GM12878 (cell line): ENCODE measurements at regions not wholly inside any gene's neighbourhood (a gene's known extent, or its start where the extent isn't known, plus 50 kb on each side); places are given as distances from the start of the nearest gene placed in this dataset.

ENCODE experiments used
- BHLHE40 ChIP-seq, 2 experiments: fragments of 450-650 bp in 1 of 2; IDR thresholded peaks; 2 replicates each; pipeline ENCODE4 v1.6.1; 2011 to 2017; ENCODE audit warnings: low read depth in 2 of 2, borderline replicate concordance in 1 of 2, improper control_type of control experiment in 1 of 2, low read length in 1 of 2, mild to moderate bottlenecking in 1 of 2
- EZH2 ChIP-seq: IDR thresholded peaks from 2 replicates; pipeline ENCODE4 v1.6.1; 2012; ENCODE audit warnings: low read depth, mild to moderate bottlenecking, control low read depth, inconsistent platforms, low read length, borderline replicate concordance; ENCODE audit not compliant: control insufficient read depth
- POLR2AphosphoS5 ChIP-seq: IDR thresholded peaks from 2 replicates; pipeline ENCODE4 v1.6.1; 2011; ENCODE audit warnings: mild to moderate bottlenecking, low read length, inconsistent platforms
- RELA ChIP-seq: fragments of 450-650 bp; IDR thresholded peaks from 2 replicates; pipeline ENCODE4 v1.8.0; 2014; ENCODE audit warnings: borderline replicate concordance; ENCODE audit not compliant: partially characterized antibody
- SMC3 ChIP-seq: IDR thresholded peaks from 2 replicates; pipeline ENCODE4 v1.6.1; 2011; ENCODE audit warnings: low read length, improper control_type of control experiment, borderline replicate concordance
- SRF ChIP-seq, 2 experiments: IDR thresholded peaks; 2 replicates each; pipeline ENCODE4 v1.6.1; 2011; ENCODE audit warnings: low read depth in 2 of 2, low read length in 2 of 2, mild to moderate bottlenecking in 1 of 2, moderate library complexity in 1 of 2

DNA sequence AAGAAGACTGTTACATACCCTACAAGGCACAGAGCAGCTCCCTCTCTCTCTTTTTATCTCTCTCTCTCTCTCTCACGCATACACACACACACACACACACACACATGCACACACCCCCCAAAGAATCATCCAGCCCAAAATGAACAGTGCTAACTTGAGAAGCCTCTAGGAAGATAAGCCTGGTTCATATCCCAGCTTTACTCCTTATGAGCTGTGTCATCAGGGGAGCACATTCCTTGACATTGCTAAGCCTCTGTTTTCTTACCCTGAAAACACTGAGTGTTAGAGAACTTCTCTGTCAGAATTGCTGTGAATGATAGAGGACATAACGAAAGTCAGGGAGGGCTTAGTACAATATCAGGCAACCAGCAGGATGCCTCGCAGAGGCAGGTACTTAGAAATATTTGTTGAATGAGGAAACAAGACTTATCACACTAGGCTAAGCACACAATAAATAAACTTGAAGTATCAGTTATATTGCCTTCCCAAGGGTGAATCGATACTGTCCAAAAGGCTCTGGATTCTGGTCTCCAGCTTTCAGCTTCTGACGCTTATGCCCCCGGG, 725.6 kb upstream of the ID2 start:
- no peak for TF ChIP-seq SMC3
- TF ChIP-seq RELA: no peak
- no peak for TF ChIP-seq EZH2
- TF ChIP-seq BHLHE40 (IDR thresholded peaks at IDR 0.05; ENCODE audit: borderline replicate concordance in 1 of 2, low read depth in 2 of 2, low read length in 1 of 2): no peak
- no peak for TF ChIP-seq POLR2AphosphoS5
- TF ChIP-seq SRF (IDR thresholded peaks at IDR 0.05; ENCODE audit: low read depth in 2 of 2, low read length in 2 of 2): no peak
